ENCODE measurements at regions not wholly inside any gene's neighbourhood (a gene's known extent, or its start where the extent isn't known, plus 50 kb on each side); places are given as distances from the start of the nearest gene placed in this dataset.

GRCh38 chr5:20041326-20042274 lies 53.6 kb upstream of the CDH18 start:
- TF ChIP-seq ZNF384 (IDR thresholded peaks at IDR 0.05) (no peak), SP1 (IDR thresholded peaks at IDR 0.05) (no peak), L3MBTL2 (conservative IDR thresholded peaks at IDR 0.05) (no peak), BHLHE40 (IDR thresholded peaks at IDR 0.05; ENCODE audit: borderline replicate concordance) (no peak), SUZ12 (IDR thresholded peaks at IDR 0.05) (no peak), FOXK2 (IDR thresholded peaks at IDR 0.05) (no peak), FOXA1 (IDR thresholded peaks at IDR 0.05) (no peak)
- CTCF ChIA-PET, result no interaction called here
- no peak for DNase-seq (ENCODE audit: extremely low spot score)
- POLR2A ChIA-PET, result no interaction called here

DNA sequence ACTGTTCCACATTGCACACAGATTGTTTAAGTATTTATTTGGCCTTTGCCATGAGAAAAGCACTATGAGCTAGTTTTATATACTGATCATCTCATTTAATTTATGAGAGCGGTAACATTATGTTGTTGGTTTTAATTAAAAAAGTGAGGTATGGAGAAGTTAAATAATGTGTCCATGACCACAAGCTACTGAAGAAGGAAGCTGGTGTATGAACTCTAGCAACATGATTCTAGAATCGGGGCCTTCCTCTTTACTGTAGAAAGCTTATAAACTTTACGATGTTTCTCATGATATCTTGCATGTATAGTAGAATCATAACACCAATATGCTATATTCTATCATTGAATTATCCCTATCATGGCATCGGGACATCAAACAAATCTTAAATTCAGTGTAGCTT lies 52.9 kb upstream of the CDH18 start:
- DNase-seq (ENCODE audit: extremely low spot score), result no peak
- ChIA-PET CTCF (no interaction called here), POLR2A (no interaction called here)
- TF ChIP-seq FOXM1 (IDR thresholded peaks at IDR 0.05; ENCODE audit: borderline replicate concordance) (no peak), ELF4 (IDR thresholded peaks at IDR 0.05) (no peak), L3MBTL2 (conservative IDR thresholded peaks at IDR 0.05) (no peak), TARDBP (IDR thresholded peaks at IDR 0.05) (no peak)
